T-cell (primary cell): ENCODE measurements at regions not wholly inside any gene's neighbourhood (a gene's known extent, or its start where the extent isn't known, plus 50 kb on each side); places are given as distances from the start of the nearest gene placed in this dataset.
A peak's percentile ranks its signal among the peaks of the same experiment; 100 is the strongest.
"Not testable (repeated sequence)": the region's sequence is repeated elsewhere in the genome, so short reads cannot be mapped to it uniquely, and the experiment has no call there.

Source experiments
- ATAC-seq, 4 experiments: fragments of 200-7000 bp in 3 of 4; fragments of 150-1000 bp in 1 of 4; cut with Tn5 transposase; replicated peaks in 1 of 4; 1 replicate in 3 of 4; 2 replicates in 1 of 4; pipeline ENCODE4 v1.10.0; 2021; ENCODE audit warnings: moderate library complexity in 3 of 4, mild to moderate bottlenecking in 2 of 4, moderate number of reproducible peaks in 1 of 4
- CTCF ChIA-PET, 2 donors: fragments of 300-600 bp; sonication (Branson Sonifier 250); formaldehyde crosslinking; loops; one replicate each; lab custom pipeline; 2022; ENCODE audit warnings: antibody characterized with exemption in 2 of 2; lab: Charles Lee
- POLR2A ChIA-PET, 2 donors: fragments of 300-600 bp; sonication (Branson Sonifier 250); formaldehyde crosslinking; loops; one replicate each; lab custom pipeline; 2022; ENCODE audit warnings: antibody characterized with exemption in 2 of 2; lab: Charles Lee
- DNase-seq, 35 experiments: peaks; one replicate each; pipeline versions ENCODE4 v3.0.0 to v3.0.0-alpha.2; 2013 to 2023
- H3K27ac ChIP-seq: one replicate; pipeline ENCODE4 v1.5.1; 2013; ENCODE audit warnings: low read length
- H3K27me3 ChIP-seq, 2 experiments: replicated peaks in 1 of 2; 1 replicate in 1 of 2; 2 replicates in 1 of 2; pipeline versions ENCODE4 v1.6.1 to v1.7.0; 2013; ENCODE audit warnings: low read length in 1 of 2, mixed read lengths in 1 of 2; ENCODE audit not compliant: control insufficient read depth in 2 of 2, insufficient read depth in 2 of 2; ENCODE audit errors: extremely low read depth in 1 of 2
- H3K36me3 ChIP-seq, 2 donors: 1 replicate in 1 of 2; 2 replicates in 1 of 2; pipeline versions ENCODE4 v1.6.1 to v1.7.0; 2013; ENCODE audit warnings: low read length in 1 of 2; ENCODE audit not compliant: control insufficient read depth in 2 of 2, insufficient read depth in 1 of 2; ENCODE audit errors: extremely low read depth in 1 of 2
- H3K4me1 ChIP-seq, 2 experiments: 1 replicate in 1 of 2; 2 replicates in 1 of 2; pipeline versions ENCODE4 v1.6.1 to v1.7.0; 2013; ENCODE audit warnings: low read length in 2 of 2, mixed read lengths in 1 of 2; ENCODE audit not compliant: insufficient read depth in 2 of 2, control insufficient read depth in 1 of 2; ENCODE audit errors: extremely low read depth in 1 of 2
- H3K4me3 ChIP-seq, 2 donors: 1 replicate in 1 of 2; 2 replicates in 1 of 2; pipeline versions ENCODE4 v1.5.1 to v1.7.0; 2013; ENCODE audit warnings: mild to moderate bottlenecking in 2 of 2, low read length in 1 of 2, moderate library complexity in 1 of 2; ENCODE audit not compliant: control insufficient read depth in 1 of 2; ENCODE audit errors: extremely low read depth in 1 of 2
- H3K9me3 ChIP-seq: 2 replicates; pipeline ENCODE4 v1.7.0; 2013
- H3K27ac Mint-ChIP-seq, 2 donors: one replicate each; pipeline ENCODE4 v1.8.0; 2020 to 2021; ENCODE audit warnings: mild to moderate bottlenecking in 2 of 2, mixed read lengths in 2 of 2
- H3K27me3 Mint-ChIP-seq, 2 donors: one replicate each; pipeline ENCODE4 v1.8.0; 2021 to 2022; ENCODE audit warnings: mixed read lengths in 2 of 2
- H3K36me3 Mint-ChIP-seq: one replicate; pipeline ENCODE4 v1.8.0; 2021; ENCODE audit warnings: mixed read lengths
- H3K4me1 Mint-ChIP-seq, 3 donors: one replicate each; pipeline ENCODE4 v1.8.0; 2020 to 2022; ENCODE audit warnings: mixed read lengths in 3 of 3, mild to moderate bottlenecking in 1 of 3
- H3K4me3 Mint-ChIP-seq, 3 donors: one replicate each; pipeline ENCODE4 v1.8.0; 2020 to 2022; ENCODE audit warnings: mild to moderate bottlenecking in 3 of 3, mixed read lengths in 3 of 3, moderate library complexity in 3 of 3
- H3K9me3 Mint-ChIP-seq, 3 donors: one replicate each; pipeline ENCODE4 v1.8.0; 2020 to 2022; ENCODE audit warnings: mixed read lengths in 3 of 3
- WGBS: methylation state at CpG from one replicate; pipeline ENCODE4 v1.1.5; 2013; ENCODE audit warnings: missing lambda C conversion rate; ENCODE audit not compliant: insufficient coverage; 5-methylcytosine and 5-hydroxymethylcytosine counted together

GRCh38 chr21:5079361-5079760 lies 5442.0 kb upstream of the TPTE start:
- POLR2A ChIA-PET, DNase-seq, H3K4me1 ChIP-seq, H3K4me1 Mint-ChIP-seq, H3K4me3 ChIP-seq, H3K36me3 Mint-ChIP-seq, H3K36me3 ChIP-seq, H3K27me3 Mint-ChIP-seq, H3K27me3 ChIP-seq, H3K27ac Mint-ChIP-seq, CTCF ChIA-PET, H3K27ac ChIP-seq, H3K4me3 Mint-ChIP-seq, H3K9me3 Mint-ChIP-seq, ATAC-seq, H3K9me3 ChIP-seq: not testable (repeated sequence)
- no CpG with 5 or more reads among the region's 8 CpGs for WGBS

- POLR2A ChIA-PET, CTCF ChIA-PET, H3K9me3 Mint-ChIP-seq, H3K36me3 Mint-ChIP-seq, H3K9me3 ChIP-seq, H3K36me3 ChIP-seq, H3K27me3 Mint-ChIP-seq, H3K27me3 ChIP-seq, DNase-seq, H3K4me3 Mint-ChIP-seq, H3K4me3 ChIP-seq, ATAC-seq, H3K4me1 Mint-ChIP-seq, H3K27ac ChIP-seq, H3K4me1 ChIP-seq, H3K27ac Mint-ChIP-seq: not testable (repeated sequence)
- no CpG with 5 or more reads among the region's 5 CpGs for WGBS
Measured at GRCh38 chr21:5080015-5080414, 5441.4 kb upstream of the TPTE start.

- CTCF ChIA-PET, POLR2A ChIA-PET, H3K4me1 ChIP-seq, H3K27me3 Mint-ChIP-seq, H3K36me3 ChIP-seq, DNase-seq, H3K36me3 Mint-ChIP-seq, H3K4me3 Mint-ChIP-seq, H3K9me3 Mint-ChIP-seq, H3K27ac Mint-ChIP-seq, H3K27me3 ChIP-seq, H3K4me1 Mint-ChIP-seq, H3K27ac ChIP-seq, H3K4me3 ChIP-seq, H3K9me3 ChIP-seq, ATAC-seq: not testable (repeated sequence)
- WGBS, result no CpG with 5 or more reads among the region's 8 CpGs
Measured at GRCh38 chr21:5084246-5084645, 5437.1 kb upstream of the TPTE start.

GRCh38 chr21:5085456-5085855 lies 5435.9 kb upstream of the TPTE start:
- POLR2A ChIA-PET, H3K27ac ChIP-seq, H3K4me1 ChIP-seq, H3K36me3 ChIP-seq, H3K36me3 Mint-ChIP-seq, CTCF ChIA-PET, H3K27me3 ChIP-seq, H3K4me1 Mint-ChIP-seq, H3K9me3 ChIP-seq, H3K9me3 Mint-ChIP-seq, DNase-seq, H3K27ac Mint-ChIP-seq, H3K4me3 ChIP-seq, H3K4me3 Mint-ChIP-seq, H3K27me3 Mint-ChIP-seq, ATAC-seq: not testable (repeated sequence)
- WGBS, result no CpG with 5 or more reads among the region's 13 CpGs

- H3K4me3 ChIP-seq, H3K9me3 ChIP-seq, H3K27me3 Mint-ChIP-seq, H3K4me1 Mint-ChIP-seq, H3K9me3 Mint-ChIP-seq, POLR2A ChIA-PET, H3K27me3 ChIP-seq, CTCF ChIA-PET, ATAC-seq, H3K36me3 Mint-ChIP-seq, H3K36me3 ChIP-seq, H3K27ac ChIP-seq, H3K4me3 Mint-ChIP-seq, DNase-seq, H3K4me1 ChIP-seq, H3K27ac Mint-ChIP-seq: not testable (repeated sequence)
- no CpG with 5 or more reads among the region's 17 CpGs for WGBS
Measured at GRCh38 chr21:5086416-5086815, 5435.0 kb upstream of the TPTE start.

- ATAC-seq, result peak; percentile 62 to 81 (median 69)
- H3K27me3 ChIP-seq, H3K9me3 Mint-ChIP-seq, H3K36me3 Mint-ChIP-seq, DNase-seq, H3K27me3 Mint-ChIP-seq, H3K4me3 Mint-ChIP-seq, H3K9me3 ChIP-seq, H3K36me3 ChIP-seq, H3K4me1 ChIP-seq, CTCF ChIA-PET, POLR2A ChIA-PET, H3K4me1 Mint-ChIP-seq, H3K4me3 ChIP-seq, H3K27ac Mint-ChIP-seq, H3K27ac ChIP-seq: not testable (repeated sequence)
- no CpG with 5 or more reads among the region's 20 CpGs for WGBS
Measured at GRCh38 chr21:5088820-5089219, 5432.6 kb upstream of the TPTE start.

GRCh38 chr21:5089399-5090089 lies 5431.8 kb upstream of the TPTE start:
- ATAC-seq, H3K36me3 ChIP-seq, POLR2A ChIA-PET, H3K27me3 Mint-ChIP-seq, H3K4me1 Mint-ChIP-seq, H3K9me3 ChIP-seq, H3K9me3 Mint-ChIP-seq, H3K4me3 ChIP-seq, H3K36me3 Mint-ChIP-seq, H3K27ac Mint-ChIP-seq, H3K27ac ChIP-seq, H3K27me3 ChIP-seq, H3K4me1 ChIP-seq, H3K4me3 Mint-ChIP-seq, DNase-seq, CTCF ChIA-PET: not testable (repeated sequence)
- no CpG with 5 or more reads among the region's 15 CpGs for WGBS
